Astrocyte (in vitro differentiated cells and primary cell): ENCODE measurements at regions not wholly inside any gene's neighbourhood (a gene's known extent, or its start where the extent isn't known, plus 50 kb on each side); places are given as distances from the start of the nearest gene placed in this dataset.

ENCODE experiments used
- DNase-seq: peaks from one replicate; pipeline ENCODE4 v3.0.0-alpha.2; 2010; ENCODE audit warnings: low read depth
- FAIRE-seq: peaks from 2 replicates; lab custom pipeline; 2011; peaks lifted over from hg19 to GRCh38; lab: Jason Lieb, UNC
- H2AFZ ChIP-seq: 2 replicates; pipeline ENCODE4 v1.6.0; 2012; ENCODE audit warnings: low read depth, low read length, inconsistent platforms
- H3K27ac ChIP-seq: 2 replicates; pipeline ENCODE4 v1.5.1; 2011; ENCODE audit warnings: low read depth, low read length, inconsistent platforms
- H3K27me3 ChIP-seq: 2 replicates; pipeline ENCODE4 v1.6.0; 2011; ENCODE audit warnings: low read length, inconsistent platforms; ENCODE audit not compliant: insufficient read depth
- H3K36me3 ChIP-seq: 2 replicates; pipeline ENCODE4 v1.5.1; 2011; ENCODE audit warnings: low read length, inconsistent platforms; ENCODE audit not compliant: insufficient read depth
- H3K4me1 ChIP-seq: 2 replicates; pipeline ENCODE4 v1.5.1; 2011; ENCODE audit warnings: low read length, inconsistent platforms; ENCODE audit not compliant: insufficient read depth
- H3K4me2 ChIP-seq: 2 replicates; pipeline ENCODE4 v1.6.0; 2012; ENCODE audit warnings: low read length, inconsistent platforms
- H3K4me3 ChIP-seq: 2 replicates; pipeline ENCODE4 v1.5.1; 2011; ENCODE audit warnings: low read depth, mild to moderate bottlenecking, low read length, inconsistent platforms; ENCODE audit not compliant: insufficient read depth
- H3K79me2 ChIP-seq: 2 replicates; pipeline ENCODE4 v1.6.0; 2012; ENCODE audit warnings: mild to moderate bottlenecking, low read length, inconsistent platforms; ENCODE audit not compliant: insufficient read depth
- H3K9ac ChIP-seq: 2 replicates; pipeline ENCODE4 v1.6.0; 2012; ENCODE audit warnings: mild to moderate bottlenecking, low read length, inconsistent platforms
- H3K9me3 ChIP-seq: 2 replicates; pipeline ENCODE4 v1.5.1; 2012; ENCODE audit warnings: low read depth, mild to moderate bottlenecking, low read length, inconsistent platforms; ENCODE audit not compliant: insufficient read depth
- H4K20me1 ChIP-seq: 2 replicates; pipeline ENCODE4 v1.6.0; 2012; ENCODE audit warnings: low read length, inconsistent platforms; ENCODE audit not compliant: insufficient read depth
- H3K27ac Mint-ChIP-seq: one replicate; pipeline ENCODE4 v1.8.0; 2021; ENCODE audit warnings: mild to moderate bottlenecking, mixed read lengths; ENCODE audit not compliant: unreplicated experiment
- H3K27me3 Mint-ChIP-seq: one replicate; pipeline ENCODE4 v1.8.0; 2021; ENCODE audit warnings: low read depth, mixed read lengths; ENCODE audit not compliant: unreplicated experiment
- H3K36me3 Mint-ChIP-seq: one replicate; pipeline ENCODE4 v1.8.0; 2021; ENCODE audit warnings: low read depth, mixed read lengths; ENCODE audit not compliant: unreplicated experiment
- H3K4me1 Mint-ChIP-seq: one replicate; pipeline ENCODE4 v1.8.0; 2021; ENCODE audit warnings: low read depth, mixed read lengths; ENCODE audit not compliant: unreplicated experiment
- H3K4me3 Mint-ChIP-seq: one replicate; pipeline ENCODE4 v1.8.0; 2021; ENCODE audit warnings: mild to moderate bottlenecking, moderate library complexity, mixed read lengths; ENCODE audit not compliant: unreplicated experiment
- H3K9me3 Mint-ChIP-seq: one replicate; pipeline ENCODE4 v1.8.0; 2021; ENCODE audit warnings: mild to moderate bottlenecking, mixed read lengths; ENCODE audit not compliant: unreplicated experiment
- EZH2 ChIP-seq: IDR thresholded peaks from 2 replicates; pipeline ENCODE4 v1.6.1; 2012; ENCODE audit warnings: mild to moderate bottlenecking, low read length, inconsistent platforms; ENCODE audit not compliant: insufficient read depth
- TF ChIP-seq, protein P1 (sequence below): IDR thresholded peaks from 2 replicates; pipeline ENCODE4 v1.5.1; 2011; ENCODE audit warnings: low read depth, mild to moderate bottlenecking, inconsistent platforms, low read length, moderate library complexity; ENCODE audit not compliant: insufficient read depth

DNA sequence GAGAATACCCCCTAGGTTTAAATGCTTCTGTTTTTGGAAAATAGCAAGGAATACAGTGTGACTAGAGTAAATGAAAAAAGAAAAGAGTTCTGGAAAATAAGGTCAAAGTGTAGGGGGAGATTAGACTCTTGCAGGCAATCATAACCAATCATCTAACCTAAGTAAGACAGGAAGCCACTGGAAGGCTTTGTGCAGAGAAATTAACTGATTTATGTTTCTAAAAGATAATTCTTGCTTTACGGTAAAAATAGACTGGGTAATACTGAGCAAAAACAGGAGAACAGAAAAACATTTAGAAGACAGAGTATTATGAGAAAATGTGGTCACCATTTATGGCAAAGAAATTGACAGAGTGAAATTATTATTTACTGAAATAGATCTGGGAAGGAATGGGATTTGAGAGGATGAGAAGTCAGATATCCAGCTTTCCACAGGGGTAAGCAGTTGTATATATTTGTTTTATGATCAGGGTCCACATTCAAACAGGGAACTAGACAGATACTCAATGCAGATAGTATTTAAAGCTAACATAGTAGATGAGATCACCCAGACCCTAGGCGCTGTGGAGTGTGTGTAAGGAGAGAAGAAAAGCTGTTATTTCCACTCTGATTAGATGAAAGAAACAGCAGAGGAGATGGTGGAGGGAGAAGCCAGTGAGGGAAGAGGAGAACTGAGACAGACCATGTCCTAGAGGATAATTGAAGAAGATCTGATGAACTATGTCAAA, 1225.3 kb downstream of the CDH11 start:
- H3K4me3 Mint-ChIP-seq: no peak overlapping the region
- Histone ChIP-seq H3K4me3 (no peak overlapping the region), H3K4me1 (no peaks in the 10 kb centered on the region), H3K9ac (no peak overlapping the region), H3K36me3 (no peaks in the 10 kb centered on the region), H3K79me2 (no peaks in the 10 kb centered on the region), H2AFZ (no peak overlapping the region), H3K9me3 (no peaks in the 10 kb centered on the region), H4K20me1 (no peaks in the 10 kb centered on the region), H3K27me3 (no peaks in the 10 kb centered on the region), H3K27ac (no peak overlapping the region), H3K4me2 (no peak overlapping the region)
- no peak for FAIRE-seq
- H3K27ac Mint-ChIP-seq: no peak overlapping the region
- DNase-seq: no peak
- no peaks in the 10 kb centered on the region for H3K36me3 Mint-ChIP-seq
- H3K9me3 Mint-ChIP-seq: no peaks in the 10 kb centered on the region
- H3K27me3 Mint-ChIP-seq: no peaks in the 10 kb centered on the region
- TF ChIP-seq, protein P1, sequence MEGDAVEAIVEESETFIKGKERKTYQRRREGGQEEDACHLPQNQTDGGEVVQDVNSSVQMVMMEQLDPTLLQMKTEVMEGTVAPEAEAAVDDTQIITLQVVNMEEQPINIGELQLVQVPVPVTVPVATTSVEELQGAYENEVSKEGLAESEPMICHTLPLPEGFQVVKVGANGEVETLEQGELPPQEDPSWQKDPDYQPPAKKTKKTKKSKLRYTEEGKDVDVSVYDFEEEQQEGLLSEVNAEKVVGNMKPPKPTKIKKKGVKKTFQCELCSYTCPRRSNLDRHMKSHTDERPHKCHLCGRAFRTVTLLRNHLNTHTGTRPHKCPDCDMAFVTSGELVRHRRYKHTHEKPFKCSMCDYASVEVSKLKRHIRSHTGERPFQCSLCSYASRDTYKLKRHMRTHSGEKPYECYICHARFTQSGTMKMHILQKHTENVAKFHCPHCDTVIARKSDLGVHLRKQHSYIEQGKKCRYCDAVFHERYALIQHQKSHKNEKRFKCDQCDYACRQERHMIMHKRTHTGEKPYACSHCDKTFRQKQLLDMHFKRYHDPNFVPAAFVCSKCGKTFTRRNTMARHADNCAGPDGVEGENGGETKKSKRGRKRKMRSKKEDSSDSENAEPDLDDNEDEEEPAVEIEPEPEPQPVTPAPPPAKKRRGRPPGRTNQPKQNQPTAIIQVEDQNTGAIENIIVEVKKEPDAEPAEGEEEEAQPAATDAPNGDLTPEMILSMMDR: no peak
- no peak for TF ChIP-seq EZH2
- H3K4me1 Mint-ChIP-seq: no peaks in the 10 kb centered on the region

- Mint-ChIP-seq H3K36me3 (no peaks in the 10 kb centered on the region), H3K9me3 (no peaks in the 10 kb centered on the region), H3K27me3 (no peaks in the 10 kb centered on the region), H3K4me1 (peaks cover 2% of the 10 kb centered on the region), H3K4me3 (no peak overlapping the region), H3K27ac (no peak overlapping the region)
- Histone ChIP-seq H3K79me2 (no peaks in the 10 kb centered on the region), H3K4me2 (no peak overlapping the region), H3K9me3 (no peaks in the 10 kb centered on the region), H3K4me1 (no peaks in the 10 kb centered on the region), H2AFZ (no peak overlapping the region), H3K27ac (no peak overlapping the region), H3K36me3 (no peaks in the 10 kb centered on the region), H3K9ac (no peak overlapping the region), H3K4me3 (no peak overlapping the region), H4K20me1 (no peaks in the 10 kb centered on the region), H3K27me3 (no peaks in the 10 kb centered on the region)
- FAIRE-seq (no peak), DNase-seq (no peak)
- TF ChIP-seq EZH2: no peak
- TF ChIP-seq, protein P1: no peak
Measured at GRCh38 chr16:63890723-63891122, 1231.1 kb downstream of the CDH11 start.

- no peak for FAIRE-seq
- no peaks in the 10 kb centered on the region for H3K27me3 Mint-ChIP-seq
Measured at GRCh38 chr16:63890081-63890480, 1231.8 kb downstream of the CDH11 start.

More at GRCh38 chr16:63890081-63890480, 1231.8 kb downstream of the CDH11 start:
- H3K27me3 ChIP-seq: no peaks in the 10 kb centered on the region
- H3K36me3 ChIP-seq: no peaks in the 10 kb centered on the region
- no peak overlapping the region for H2AFZ ChIP-seq
- no peak overlapping the region for H3K27ac ChIP-seq
- no peak overlapping the region for H3K4me2 ChIP-seq
- Mint-ChIP-seq H3K4me3 (no peak overlapping the region), H3K36me3 (no peaks in the 10 kb centered on the region), H3K9me3 (no peaks in the 10 kb centered on the region), H3K27ac (no peak overlapping the region), H3K4me1 (peaks cover 2% of the 10 kb centered on the region)
- H3K9ac ChIP-seq: no peak overlapping the region
- no peaks in the 10 kb centered on the region for H4K20me1 ChIP-seq
- no peaks in the 10 kb centered on the region for H3K4me1 ChIP-seq
- peak; percentile 72 for DNase-seq
- no peak for TF ChIP-seq EZH2
- TF ChIP-seq, protein P1: no peak
- no peaks in the 10 kb centered on the region for H3K79me2 ChIP-seq
- no peaks in the 10 kb centered on the region for H3K9me3 ChIP-seq
- no peak overlapping the region for H3K4me3 ChIP-seq
